ENCODE measurements at regions not wholly inside any gene's neighbourhood (a gene's known extent, or its start where the extent isn't known, plus 50 kb on each side); places are given as distances from the start of the nearest gene placed in this dataset.

GRCh38 chr2:186309901-186310300 lies 176.2 kb upstream of the ZC3H15 start:
- no peak for TF ChIP-seq NFE2L1 (CRISPR knock-in tag; IDR thresholded peaks at IDR 0.05)
- TF ChIP-seq CTCF (IDR thresholded peaks at IDR 0.05) = no peak
- TF ChIP-seq USF2 (CRISPR knock-in tag; IDR thresholded peaks at IDR 0.05) = no peak
- TF ChIP-seq CREB1 (CRISPR knock-in tag; IDR thresholded peaks at IDR 0.05) = no peak
- no peak for TF ChIP-seq ZNF232 (CRISPR knock-in tag; IDR thresholded peaks at IDR 0.05)
- TF ChIP-seq SP1 (CRISPR knock-in tag; conservative IDR thresholded peaks at IDR 0.05) = no peak
- no peak for TF ChIP-seq E2F1 (CRISPR knock-in tag; IDR thresholded peaks at IDR 0.05)
- TF ChIP-seq MAX (CRISPR knock-in tag; IDR thresholded peaks at IDR 0.05) = no peak
- TF ChIP-seq NFYB (CRISPR knock-in tag; conservative IDR thresholded peaks at IDR 0.05; ENCODE audit: low read depth) = no peak

Measured in WTC11 (cell line).